GM21447 (cell line): ENCODE measurements at regions not wholly inside any gene's neighbourhood (a gene's known extent, or its start where the extent isn't known, plus 50 kb on each side); places are given as distances from the start of the nearest gene placed in this dataset.

Experiments
- ATAC-seq: cut with Tn5 transposase; IDR thresholded peaks from one replicate; pipeline ENCODE4 v1.9.1; 2021; ENCODE audit not compliant: unreplicated experiment

DNA sequence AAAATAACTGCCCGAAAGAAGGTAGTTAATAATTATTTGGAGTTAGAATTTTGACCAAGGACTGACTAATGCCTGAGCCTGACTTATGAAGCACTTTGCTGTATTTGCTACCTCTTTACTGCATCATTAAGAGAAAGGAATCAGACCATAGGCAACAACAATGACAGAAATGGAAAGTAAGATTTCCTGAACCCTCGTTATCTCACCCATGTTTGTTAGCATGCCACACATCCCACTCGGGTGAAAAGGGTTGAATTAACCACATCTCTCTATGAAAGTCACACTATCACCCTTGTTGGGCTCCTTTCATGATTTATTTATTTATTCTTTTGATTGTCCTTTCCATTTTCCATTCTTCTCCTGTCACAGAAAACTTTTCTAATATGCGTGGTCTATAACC lies 59.6 kb downstream of the OLIG3 start:
- no peak for ATAC-seq

DNA sequence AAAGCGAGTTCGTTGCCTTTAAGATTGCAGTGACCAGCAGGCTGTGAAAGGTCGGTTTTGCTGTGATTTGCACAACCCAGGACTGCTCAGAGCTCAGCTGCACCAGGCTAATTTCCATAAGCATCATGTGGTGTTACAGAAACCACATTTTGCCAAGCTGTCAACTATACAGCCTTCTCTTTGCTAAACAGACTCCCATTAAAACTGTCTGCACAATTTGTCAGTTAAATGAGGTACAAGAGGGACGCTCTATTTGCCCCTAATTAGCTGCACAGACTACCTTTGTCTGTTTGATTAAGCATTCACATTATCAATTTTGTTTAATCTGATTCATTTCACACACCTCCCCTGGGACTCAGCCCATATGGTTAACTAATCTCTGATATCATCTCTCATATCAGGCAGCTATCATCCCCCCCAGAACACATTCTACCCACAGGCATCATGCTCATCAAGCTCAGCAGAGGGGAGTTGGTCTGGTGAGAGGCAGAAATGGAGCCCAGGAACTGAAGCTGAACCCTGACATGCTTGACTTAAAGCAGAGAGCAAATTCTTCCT lies 62.1 kb downstream of the OLIG3 start:
- ATAC-seq: peak; percentile 72

DNA sequence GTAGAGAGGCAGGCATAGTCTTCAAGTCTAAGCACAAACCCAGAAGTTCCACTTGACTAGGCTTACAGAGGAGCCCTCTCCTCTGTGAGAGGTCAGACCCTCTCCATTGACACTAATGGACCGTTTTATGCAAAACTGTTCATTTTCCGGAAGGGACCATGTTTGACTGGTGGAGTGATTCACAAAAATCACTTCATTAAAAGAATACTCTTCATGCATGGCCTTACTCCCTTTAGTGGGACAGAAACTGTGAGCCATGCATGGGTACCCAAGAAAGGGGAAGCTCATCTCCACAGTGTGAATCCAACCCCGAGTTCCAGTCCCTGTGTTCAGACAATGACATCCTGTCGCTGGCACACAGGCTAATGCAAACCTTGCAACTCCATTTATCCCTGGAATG lies 63.2 kb downstream of the OLIG3 start:
- peak; percentile 76 for ATAC-seq

DNA sequence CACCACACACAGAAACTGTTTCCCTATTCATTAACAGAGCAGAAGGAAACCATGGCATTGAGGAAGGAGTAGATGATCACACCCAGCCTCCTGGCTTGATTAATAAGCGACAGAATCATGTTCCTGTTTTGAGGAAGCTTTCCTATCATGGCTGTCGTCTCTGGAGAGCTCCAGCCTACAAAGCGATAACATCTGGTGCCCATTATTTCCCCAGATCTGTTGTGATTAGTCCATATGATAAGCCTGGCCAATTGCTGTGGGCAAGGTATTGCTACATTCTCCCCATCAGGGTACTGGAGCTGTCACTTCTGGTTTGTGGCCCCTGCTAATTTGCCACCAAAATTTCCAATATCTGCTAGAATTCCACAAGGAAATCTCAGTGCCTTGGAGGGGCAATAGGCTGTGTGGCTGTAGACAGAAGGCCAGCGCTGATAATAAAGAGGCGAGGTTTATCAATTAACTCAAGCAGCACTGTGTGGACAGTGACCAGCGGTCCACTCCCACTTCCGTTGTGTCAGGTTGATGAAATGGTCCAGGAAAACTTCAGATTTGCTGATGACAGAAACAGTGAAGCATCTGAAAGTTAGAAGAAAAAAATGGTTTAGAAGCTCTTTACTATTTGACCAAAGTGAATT lies 66.4 kb downstream of the OLIG3 start:
- no peak for ATAC-seq

DNA sequence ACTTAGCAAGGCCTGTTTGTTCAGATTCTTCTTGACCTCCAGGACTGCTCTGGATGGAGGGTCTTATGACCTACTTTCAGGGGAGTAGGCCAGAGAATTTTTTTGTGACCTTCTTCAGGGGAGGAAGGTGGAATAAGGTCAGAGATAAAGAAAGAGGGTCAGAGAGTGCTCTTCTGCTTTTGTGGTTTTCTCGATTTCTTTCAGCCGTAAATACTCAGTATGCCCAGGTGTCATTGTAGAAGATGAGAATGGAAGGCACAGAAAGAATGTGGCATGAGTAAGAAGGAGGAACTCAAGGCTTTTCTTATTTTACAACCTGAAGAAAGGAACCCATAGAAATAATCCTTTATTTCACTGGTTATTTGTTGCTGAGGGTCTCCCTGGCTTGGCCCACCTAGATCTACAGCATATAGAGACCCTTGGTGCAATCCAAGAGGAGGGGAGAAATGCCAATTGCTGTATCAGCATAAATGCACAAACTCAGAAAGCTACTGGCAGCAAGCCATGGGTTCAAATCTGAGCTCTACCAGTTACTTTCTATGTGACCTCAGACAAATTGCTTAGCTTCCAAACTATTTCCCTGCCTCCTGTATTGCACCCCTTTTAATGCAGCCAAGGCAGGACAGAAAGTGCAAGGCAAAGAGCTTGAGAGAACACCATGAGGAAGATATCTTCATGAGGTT lies 68.0 kb downstream of the OLIG3 start:
- no peak for ATAC-seq

DNA sequence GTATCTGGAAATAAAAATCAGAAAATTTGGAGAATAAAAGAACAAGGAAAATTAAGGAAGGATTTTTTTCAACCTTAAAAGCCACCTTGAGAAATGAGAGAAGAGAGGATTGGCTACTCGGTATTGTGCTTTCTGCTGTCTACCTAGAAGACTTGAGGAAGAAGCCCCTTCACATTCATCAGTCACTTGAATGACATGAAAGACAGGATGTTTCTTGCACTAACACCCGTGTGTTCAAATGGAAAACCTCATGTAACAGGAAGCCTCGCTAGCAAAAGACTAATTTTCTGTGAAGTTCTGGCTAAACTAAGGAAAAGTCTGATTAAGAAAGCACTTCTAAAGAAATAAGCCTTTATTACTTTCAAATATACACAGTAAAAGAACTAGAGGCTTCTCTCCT lies 69.9 kb downstream of the OLIG3 start:
- no peak for ATAC-seq

DNA sequence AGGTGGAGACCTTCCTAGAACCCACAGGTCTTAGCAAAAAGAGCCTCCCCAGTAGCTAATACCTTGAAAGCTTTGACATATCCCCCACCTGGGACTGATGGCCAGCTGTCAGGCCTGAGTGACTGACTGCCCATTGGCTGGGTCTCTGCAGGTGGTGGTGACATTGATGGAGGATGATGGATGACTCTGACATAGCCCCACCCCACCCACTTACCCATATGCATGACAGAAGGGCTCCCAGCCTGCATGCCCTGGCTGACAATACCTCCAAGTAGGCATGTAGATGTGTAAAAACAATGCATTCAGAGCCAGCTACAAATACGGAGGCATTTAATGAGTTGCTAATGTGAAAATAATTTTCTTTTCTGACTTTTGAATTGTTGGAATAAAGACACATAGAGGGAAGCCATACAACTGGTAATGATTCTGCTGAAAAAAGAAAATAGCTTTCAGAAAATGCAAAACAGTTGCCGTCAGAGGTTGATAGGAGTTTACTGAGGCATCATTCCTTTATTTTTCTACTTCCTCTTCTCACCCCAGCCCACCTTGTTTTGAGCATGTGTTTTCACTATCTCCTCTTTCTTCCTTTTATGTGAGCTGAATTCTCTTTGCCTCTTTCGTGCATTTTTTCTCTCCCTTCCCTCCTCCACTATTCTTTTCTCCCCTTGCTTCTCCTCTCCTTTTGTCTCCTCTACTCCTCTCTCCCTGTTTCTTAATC lies 70.6 kb downstream of the OLIG3 start:
- no peak for ATAC-seq

DNA sequence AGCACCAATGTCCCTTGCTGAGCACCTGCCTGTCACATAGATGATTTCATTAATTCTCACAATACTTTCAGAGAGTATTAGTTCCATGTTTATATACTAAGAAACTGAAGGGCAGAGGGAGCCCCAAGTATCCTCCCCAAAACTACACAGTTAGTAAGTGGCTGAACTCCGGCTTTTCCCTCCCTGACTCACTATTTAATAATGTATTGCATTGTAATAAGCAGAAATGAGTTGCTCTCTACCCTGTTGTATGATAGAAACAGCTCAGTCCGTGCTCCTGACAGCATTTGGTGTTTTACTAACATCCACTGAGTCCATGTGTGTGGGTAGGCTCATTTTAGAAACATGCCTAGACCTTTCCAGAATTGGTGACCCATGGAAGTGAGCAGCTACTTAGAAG lies 76.8 kb downstream of the OLIG3 start:
- ATAC-seq: no peak

DNA sequence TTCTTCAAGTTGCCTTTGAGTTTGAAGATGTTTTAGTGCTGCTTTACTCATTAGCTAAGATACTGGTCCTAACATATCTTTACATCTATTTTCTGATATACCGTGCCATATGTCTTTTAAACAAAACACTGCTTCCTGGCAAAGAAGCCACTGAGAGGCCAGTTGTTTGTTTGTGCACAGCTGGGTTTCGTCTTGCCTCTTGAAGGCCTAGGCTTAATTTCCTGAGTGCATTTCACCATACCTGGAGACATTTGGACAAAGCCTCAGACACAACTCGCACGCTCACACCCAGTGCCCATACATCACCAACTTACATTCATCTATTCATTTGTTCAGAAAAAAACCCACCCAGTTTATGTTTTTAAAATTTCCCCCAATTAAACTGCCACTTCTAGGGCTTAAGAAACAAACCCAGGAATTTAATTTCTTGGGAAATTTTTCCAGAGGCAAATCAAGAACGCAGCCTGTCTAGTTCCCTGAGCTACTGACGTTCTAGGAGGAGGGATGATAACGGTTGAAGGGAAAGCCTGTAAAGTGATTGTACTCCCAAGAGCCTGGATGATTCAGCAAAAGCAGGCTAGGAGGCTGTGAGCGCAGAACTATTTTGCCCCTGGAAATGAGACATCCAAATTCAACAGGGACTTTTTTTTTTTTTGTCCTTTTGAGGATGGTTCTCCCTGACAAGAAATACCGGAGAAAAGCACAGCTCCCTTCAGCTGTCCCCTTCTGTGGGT lies 77.7 kb downstream of the OLIG3 start:
- no peak for ATAC-seq

DNA sequence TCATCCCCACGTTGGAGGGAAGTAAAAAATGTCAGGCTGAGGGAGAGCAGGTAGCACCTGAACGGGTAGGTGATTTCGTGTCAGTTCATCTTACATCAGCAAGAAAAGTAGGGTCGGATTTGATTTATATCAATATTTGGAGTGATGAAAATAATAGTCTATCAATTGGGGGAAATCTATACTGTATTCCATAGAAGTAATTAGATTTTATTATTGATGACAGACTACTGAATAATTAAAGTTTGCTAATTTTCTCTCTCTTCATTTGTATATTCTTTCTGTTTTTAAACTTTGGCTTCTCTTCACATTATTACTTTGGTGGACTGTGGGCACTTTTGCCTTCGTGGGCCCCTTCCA lies 78.4 kb downstream of the OLIG3 start:
- ATAC-seq: no peak

DNA sequence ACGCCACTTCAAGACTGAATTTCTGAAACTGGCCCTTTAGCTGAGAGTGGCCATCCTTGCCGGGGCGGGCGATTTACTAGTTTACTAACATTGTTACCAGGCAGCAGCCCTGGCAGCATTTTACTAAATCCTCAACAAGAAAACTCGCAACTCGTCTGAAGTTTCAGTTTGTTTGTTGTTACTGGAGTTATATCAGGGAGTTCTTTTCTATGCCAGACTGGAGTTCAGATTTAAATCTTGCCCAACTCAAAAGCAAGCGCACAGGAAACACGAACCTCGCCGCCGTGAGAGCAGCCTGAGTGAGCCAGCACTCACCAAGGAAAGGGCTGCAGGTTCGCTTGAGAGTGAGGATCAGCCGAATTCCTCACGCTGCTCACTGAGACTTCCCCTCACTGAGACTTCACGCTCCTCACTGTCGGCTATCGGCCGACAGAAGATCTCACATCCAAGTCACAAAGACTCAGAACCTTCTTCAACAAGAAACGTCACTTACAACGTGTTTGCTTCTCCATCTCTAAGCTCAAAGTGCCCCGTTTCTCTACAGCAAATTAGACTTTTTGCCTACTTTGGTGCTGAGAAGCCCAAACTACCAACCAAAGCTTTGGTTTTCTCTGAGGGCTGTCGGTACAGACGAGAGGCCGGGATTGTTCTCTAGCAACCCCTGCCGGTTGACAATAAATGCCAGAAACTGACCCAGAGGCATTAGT lies 78.9 kb downstream of the OLIG3 start:
- ATAC-seq: peak; percentile 83

DNA sequence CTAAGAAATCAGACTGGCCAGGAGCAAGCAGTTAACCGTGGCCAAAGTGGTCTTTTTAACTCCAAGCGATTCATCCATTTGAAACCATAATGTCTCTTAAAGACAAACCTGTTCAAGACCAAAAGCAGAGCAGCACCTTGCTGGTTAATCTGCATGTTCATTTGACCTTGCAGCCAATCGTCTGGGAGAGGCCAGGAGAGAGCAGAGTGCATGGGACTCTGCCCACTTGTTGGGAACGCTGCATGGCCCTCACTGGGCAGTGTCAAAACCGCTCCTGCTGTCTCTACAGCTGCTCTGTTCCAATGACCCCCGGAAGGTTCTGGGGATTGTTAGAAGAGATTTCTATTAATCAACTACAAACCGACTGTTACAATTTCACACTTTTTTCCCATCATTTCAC lies 79.6 kb downstream of the OLIG3 start:
- ATAC-seq: no peak

DNA sequence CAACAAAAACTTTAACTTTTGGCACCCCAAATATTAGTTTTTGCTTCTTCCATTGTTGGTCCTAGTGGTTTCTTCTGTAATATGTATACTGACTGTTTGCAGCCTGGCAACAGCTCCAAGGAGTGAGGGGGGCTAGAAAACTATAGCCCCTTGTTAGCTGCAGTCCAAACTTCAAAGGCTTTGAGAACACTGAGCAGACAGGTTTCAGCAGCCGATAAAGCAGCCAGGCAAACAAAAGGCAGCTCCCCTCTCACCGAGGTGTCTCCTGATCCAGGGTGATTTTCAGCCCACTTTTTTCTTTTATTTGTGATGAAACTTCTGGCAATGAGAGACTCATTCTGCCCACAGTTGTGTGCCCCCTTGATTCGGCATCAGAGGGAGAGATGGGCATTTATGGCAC lies 80.7 kb downstream of the OLIG3 start:
- no peak for ATAC-seq

DNA sequence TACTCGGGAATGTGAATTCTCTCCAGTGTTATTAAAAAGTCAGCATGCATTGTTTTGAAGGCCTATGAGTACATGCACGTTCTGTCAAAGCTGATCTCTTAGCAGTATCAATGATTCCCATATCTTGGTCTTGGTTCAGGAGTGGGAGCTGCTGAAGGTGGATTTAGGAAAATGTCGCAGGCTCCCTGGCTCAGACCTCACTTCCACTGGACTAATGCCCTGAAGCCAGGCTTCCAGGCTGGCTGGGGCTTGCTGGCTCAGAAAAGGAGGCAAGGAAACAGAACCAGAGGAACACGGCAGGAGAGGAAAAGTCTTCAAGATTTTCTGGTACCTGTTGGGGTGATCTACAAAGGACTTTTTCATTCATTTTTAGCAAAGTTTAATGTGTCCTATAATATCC lies 81.6 kb downstream of the OLIG3 start:
- no peak for ATAC-seq

DNA sequence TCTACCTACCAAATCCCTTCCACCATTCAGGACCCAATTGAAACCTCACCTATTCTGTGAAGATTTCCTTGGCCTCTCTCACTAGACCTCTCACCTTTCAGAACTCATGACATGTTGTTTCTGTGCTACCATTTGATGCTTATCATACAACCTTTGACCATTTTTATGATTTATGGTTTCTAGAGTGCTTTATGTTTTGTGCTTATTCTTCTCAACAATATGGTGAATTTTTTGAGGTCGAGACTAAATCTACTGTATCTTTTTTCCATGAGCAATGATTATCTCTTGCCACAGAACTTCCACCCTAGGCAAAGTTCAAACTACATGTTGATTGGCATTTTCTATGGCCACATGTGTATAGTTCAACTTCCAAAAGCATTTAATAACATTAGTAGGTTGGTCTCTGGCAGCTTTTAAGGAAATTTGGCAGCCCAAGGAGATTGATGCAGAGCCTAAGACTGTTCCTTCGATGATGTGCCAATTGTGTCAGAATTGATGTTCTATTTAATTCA lies 84.9 kb downstream of the OLIG3 start:
- no peak for ATAC-seq

DNA sequence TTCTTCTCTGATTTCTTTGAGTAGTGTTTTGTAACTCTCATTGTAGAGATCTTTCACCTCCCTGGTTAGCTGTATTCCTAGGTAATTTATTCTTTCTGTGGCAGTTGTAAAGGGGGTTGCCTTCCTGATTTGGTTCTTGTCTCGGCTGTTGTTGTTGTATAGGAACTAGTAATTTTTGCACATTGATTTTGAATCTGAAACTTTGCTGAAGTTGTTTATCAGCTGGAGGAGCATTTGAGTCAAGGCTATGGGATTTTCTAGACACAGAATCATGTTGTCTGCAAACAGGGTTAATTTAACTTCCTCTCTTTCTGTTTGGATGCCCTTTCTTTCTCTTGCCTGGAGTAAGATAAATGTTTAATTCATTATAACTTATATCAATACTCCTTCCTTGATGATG lies 86.4 kb downstream of the OLIG3 start:
- no peak for ATAC-seq

DNA sequence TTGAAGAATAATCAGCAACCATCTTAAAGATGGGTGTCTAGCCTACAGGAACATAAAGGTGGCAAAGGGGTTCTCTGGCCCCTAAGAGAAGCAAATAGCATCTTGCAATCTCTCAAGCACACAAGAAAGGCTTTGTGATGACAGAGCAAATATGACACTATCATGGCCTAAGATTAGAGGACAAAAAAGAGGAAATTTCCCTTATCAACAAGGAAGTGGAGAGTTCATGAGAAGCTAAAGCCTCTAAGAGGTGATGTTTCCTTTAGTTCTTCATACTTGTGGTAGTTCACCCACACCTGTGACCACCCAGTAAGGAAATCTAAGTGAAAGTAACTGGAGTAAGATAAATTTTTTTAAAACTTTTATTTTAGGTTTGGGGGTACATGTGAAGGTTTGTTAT lies 88.4 kb downstream of the OLIG3 start:
- ATAC-seq: no peak

DNA sequence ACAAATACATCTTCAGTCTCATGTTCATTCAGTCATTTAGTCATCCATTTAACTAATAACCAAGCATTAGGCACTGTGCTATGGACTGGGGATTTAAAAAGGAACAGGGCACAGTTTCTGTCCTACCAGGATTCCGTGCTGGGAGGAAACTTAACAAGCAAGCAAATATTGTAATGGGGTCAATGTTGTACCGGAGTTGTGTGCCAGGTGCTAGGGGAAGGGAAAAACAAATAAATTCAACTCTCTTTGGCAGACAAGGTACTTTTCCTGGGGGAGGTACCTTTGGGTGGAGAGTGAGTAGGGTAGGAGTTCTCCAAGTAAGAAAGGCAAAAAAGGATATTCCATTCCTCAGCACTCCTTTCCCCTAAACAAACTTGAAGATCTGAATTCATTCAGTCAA lies 90.3 kb downstream of the OLIG3 start:
- no peak for ATAC-seq

DNA sequence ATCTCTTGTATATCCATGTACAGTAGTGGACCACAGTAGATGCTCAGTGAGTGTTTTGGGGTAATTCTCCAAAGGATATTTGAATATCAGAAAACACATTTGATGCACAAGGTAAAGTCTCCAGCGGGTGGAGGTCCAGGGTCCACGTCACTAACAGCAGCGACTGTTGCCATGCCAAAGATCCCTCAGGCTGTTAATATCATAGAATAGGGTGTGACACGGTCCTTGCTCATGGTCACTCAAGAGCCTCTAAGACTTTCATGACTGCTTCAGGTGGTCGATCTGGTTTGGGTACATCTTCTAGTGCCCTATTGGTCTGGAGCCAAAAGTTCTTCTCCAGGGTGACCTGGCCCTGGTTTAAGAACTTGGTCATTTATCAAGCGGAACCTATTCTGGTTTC lies 90.8 kb downstream of the OLIG3 start:
- ATAC-seq: no peak

DNA sequence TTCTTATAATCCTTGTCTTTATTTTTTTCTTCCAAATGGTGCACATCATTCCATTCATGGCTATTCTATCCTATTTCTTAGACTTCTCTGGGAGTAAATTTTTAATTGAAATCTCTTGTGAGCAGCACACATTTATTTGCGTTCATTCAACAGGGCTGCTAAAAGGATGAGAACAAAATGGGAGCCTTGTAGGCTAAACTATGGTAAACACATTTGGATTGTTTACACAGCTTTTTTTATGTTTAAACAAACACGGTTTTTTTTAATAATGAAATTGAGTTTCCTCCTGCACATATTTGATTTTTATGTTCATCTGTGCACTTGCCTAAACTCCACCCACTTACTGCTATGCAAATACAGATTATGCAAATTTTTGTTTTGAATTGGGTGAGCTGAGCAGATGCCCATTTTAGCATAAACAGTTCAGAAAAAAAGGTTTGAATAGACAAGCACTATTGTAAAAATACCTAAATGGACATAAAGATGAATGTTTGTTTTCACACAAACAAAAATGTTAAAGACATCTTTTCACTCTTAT lies 92.0 kb downstream of the OLIG3 start:
- ATAC-seq: no peak
